Skeletal muscle satellite cell (primary cell): ENCODE measurements at regions not wholly inside any gene's neighbourhood (a gene's known extent, or its start where the extent isn't known, plus 50 kb on each side); places are given as distances from the start of the nearest gene placed in this dataset.
A peak's percentile ranks its signal among the peaks of the same experiment; 100 is the strongest.

Source experiments
- H3K27me3 ChIP-seq: 2 replicates; pipeline ENCODE4 v1.7.0; 2013; ENCODE audit warnings: low read length; ENCODE audit not compliant: control insufficient read depth, insufficient read depth
- H3K36me3 ChIP-seq: 2 replicates; pipeline ENCODE4 v1.7.0; 2013; ENCODE audit warnings: mild to moderate bottlenecking, control low read depth, low read length; ENCODE audit not compliant: insufficient read depth
- H3K4me1 ChIP-seq: 2 replicates; pipeline ENCODE4 v1.7.0; 2013; ENCODE audit warnings: low read length; ENCODE audit not compliant: control insufficient read depth, insufficient read depth
- H3K4me2 ChIP-seq: 2 replicates; pipeline ENCODE4 v1.7.0; 2013; ENCODE audit warnings: mild to moderate bottlenecking, low read length
- H3K4me3 ChIP-seq: 2 replicates; pipeline ENCODE4 v1.7.0; 2013; ENCODE audit warnings: low read length
- H3K9ac ChIP-seq: 2 replicates; pipeline ENCODE4 v1.7.0; 2013; ENCODE audit warnings: mild to moderate bottlenecking, low read depth, low read length, moderate library complexity
- H3K9me3 ChIP-seq: replicated peaks from 2 replicates; pipeline ENCODE4 v1.7.0; 2013; ENCODE audit warnings: mild to moderate bottlenecking, control low read depth, low read length

DNA sequence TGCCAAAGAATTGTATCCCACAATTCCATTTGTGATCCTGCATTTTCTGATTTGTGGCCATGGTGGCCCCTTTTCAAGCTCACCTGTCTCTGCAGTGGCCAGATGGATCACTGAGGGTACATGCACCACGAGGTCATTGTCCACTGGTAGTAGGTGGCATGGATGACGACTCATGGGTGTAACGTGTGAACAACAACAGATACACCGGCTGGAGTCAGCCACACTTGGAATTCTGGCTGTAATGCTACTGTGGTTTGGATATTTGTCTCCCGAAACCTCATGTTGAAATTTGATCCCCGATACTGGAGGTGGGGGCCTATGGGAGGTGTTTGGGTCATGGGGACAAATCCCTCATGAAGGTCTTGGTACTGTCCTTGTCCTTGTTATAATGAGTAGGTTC is 102.2 kb upstream of the TAF1B start:
- no peaks in the 10 kb centered on the region for H3K36me3 ChIP-seq
- H3K4me3 ChIP-seq = no peak overlapping the region
- peaks cover 29% of the 10 kb centered on the region for H3K4me1 ChIP-seq
- no peak overlapping the region for H3K9ac ChIP-seq
- no peak overlapping the region for H3K4me2 ChIP-seq
- H3K9me3 ChIP-seq = no peaks in the 10 kb centered on the region
- H3K27me3 ChIP-seq = no peaks in the 10 kb centered on the region

- H3K9ac ChIP-seq = no peak overlapping the region
- H3K9me3 ChIP-seq = no peaks in the 10 kb centered on the region
- no peaks in the 10 kb centered on the region for H3K36me3 ChIP-seq
- H3K4me3 ChIP-seq = no peak overlapping the region
- no peaks in the 10 kb centered on the region for H3K27me3 ChIP-seq
- peaks cover 29% of the 10 kb centered on the region for H3K4me1 ChIP-seq
- H3K4me2 ChIP-seq = no peak overlapping the region
Observed at GRCh38 chr2:9742601-9743000, 100.7 kb upstream of the TAF1B start.

DNA sequence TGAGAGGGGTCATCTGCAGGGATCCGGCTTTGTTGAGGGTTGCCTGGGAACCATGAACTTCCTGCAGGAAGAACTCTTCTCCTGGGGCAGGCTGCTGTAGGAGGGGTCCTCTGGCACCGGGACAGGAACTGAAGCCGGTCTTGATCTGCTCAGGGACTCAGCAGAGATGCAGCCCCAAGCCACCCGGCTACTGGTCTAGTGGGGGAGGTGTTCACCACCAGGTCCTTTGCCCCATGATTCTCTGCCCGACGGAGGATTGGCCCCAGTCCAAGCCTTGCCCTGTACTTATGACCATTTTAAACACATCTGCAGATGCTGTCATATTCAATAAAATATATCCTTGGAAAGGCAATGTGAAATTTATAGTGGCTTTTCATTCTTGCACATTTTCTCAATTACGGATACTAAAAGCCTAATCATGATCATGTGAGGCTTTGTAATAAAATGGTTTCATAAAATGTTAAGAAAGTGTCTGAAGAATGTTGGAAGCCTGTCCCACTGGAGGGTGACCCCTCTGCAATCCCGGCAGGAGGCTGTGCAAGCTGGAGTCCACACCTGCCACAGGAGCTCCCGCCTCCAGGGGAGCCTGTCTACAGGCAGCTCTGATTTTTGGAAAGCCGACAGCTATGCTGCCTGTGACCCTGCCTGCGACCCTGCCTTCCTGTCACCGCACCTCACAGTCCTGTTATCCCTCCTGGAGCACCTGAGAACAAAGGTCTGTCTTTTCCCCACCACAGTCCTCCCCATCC is 98.8 kb upstream of the TAF1B start:
- H3K4me1 ChIP-seq = peaks cover 15% of the 10 kb centered on the region

DNA sequence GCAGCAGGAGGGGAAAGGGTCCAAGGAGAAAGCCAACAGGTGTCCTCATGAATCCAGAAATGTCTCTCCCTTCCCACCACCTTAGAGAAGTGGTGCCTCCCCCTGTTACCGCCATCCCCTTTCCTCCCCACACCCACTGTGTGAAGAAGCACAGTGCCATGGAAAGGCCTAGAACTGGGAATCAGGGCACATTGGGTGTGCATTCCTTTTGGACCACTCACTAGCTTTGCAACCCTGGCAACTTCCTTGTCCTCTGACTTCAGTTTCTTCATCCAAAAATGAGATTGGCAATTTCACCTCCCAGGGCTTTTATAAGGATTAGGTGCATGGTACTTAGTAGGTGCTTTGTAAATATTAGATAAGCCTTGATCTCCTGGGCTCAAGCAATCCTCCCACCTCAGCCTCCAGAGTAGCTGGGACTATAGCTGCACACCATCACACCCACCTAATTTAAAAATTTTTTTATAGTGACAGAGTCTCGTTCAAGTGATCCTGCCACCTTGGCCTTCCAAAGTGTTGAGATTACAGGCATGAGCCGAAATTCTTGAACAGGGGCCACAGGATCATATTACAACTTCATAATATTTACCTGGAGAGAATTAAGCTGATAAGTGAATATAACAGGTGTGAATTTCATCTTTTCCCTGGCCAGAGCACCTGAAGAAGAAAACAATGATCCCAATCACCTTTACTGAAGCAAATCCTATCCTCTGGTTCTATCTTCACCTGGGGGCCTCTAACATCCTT is 97.9 kb upstream of the TAF1B start:
- no peaks in the 10 kb centered on the region for H3K9me3 ChIP-seq
- H3K36me3 ChIP-seq = no peaks in the 10 kb centered on the region
- H3K9ac ChIP-seq = no peak overlapping the region
- H3K4me2 ChIP-seq = no peak overlapping the region
- H3K4me3 ChIP-seq = no peak overlapping the region
- peaks cover 11% of the 10 kb centered on the region for H3K4me1 ChIP-seq
- H3K27me3 ChIP-seq = no peaks in the 10 kb centered on the region

More for the DNA sequence above, 98.8 kb upstream of the TAF1B start:
- H3K9me3 ChIP-seq = no peaks in the 10 kb centered on the region
- no peaks in the 10 kb centered on the region for H3K36me3 ChIP-seq
- H3K4me3 ChIP-seq = no peak overlapping the region
- no peaks in the 10 kb centered on the region for H3K27me3 ChIP-seq
- no peak overlapping the region for H3K9ac ChIP-seq
- H3K4me2 ChIP-seq = no peak overlapping the region

DNA sequence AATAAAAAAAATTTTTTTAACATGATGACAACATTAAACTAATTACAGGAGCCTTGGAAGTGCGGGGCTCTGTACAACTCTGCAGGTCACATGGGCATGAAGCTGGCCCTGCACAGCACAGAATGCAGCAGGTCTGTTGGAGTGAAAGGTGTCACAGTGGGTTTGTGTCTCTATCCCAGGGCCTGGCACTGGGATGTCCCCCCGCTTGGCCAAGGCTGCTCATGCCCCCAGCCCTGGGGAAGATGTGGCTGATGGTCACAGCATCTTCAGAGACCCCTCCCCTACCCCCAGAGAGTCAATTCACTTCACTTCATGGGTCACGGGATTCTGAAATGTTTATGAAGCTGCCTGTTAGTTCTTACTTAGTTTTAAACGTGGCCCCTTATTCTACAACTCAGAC is 95.9 kb upstream of the TAF1B start:
- no peak overlapping the region for H3K4me3 ChIP-seq
- H3K9ac ChIP-seq = no peak overlapping the region
- H3K4me1 ChIP-seq = peaks cover 7% of the 10 kb centered on the region
- no peaks in the 10 kb centered on the region for H3K27me3 ChIP-seq
- no peaks in the 10 kb centered on the region for H3K9me3 ChIP-seq
- H3K4me2 ChIP-seq = no peak overlapping the region
- no peaks in the 10 kb centered on the region for H3K36me3 ChIP-seq

DNA sequence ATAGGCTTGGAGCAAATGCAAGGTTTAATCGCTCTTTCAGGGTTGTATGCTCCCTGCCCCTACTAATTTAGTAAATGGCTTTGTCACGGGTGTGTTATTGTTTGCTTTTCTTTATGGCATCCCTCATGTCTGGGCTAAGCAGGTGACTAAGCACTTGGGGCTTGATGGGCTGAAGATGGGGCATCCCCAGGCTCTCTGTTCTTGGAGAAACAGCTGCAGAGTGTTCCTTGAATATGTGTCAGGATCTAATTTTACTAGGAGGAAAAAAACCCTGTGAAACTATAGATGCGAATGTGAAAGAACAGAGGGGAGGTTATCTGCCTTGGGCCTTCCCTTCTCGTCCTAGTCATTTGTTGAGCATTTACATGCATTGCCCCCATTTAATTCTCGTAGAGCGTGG is 94.7 kb upstream of the TAF1B start:
- H3K4me2 ChIP-seq = no peak overlapping the region
- H3K9me3 ChIP-seq = no peaks in the 10 kb centered on the region
- H3K27me3 ChIP-seq = no peaks in the 10 kb centered on the region
- H3K4me3 ChIP-seq = no peak overlapping the region
- H3K9ac ChIP-seq = no peak overlapping the region
- no peaks in the 10 kb centered on the region for H3K36me3 ChIP-seq
- H3K4me1 ChIP-seq = peaks cover 19% of the 10 kb centered on the region

- no peak overlapping the region for H3K4me2 ChIP-seq
- H3K9me3 ChIP-seq = no peaks in the 10 kb centered on the region
- no peaks in the 10 kb centered on the region for H3K27me3 ChIP-seq
- no peaks in the 10 kb centered on the region for H3K36me3 ChIP-seq
- no peak overlapping the region for H3K9ac ChIP-seq
- H3K4me1 ChIP-seq = peaks cover 27% of the 10 kb centered on the region
- H3K4me3 ChIP-seq = no peak overlapping the region
Observed at GRCh38 chr2:9749546-9750223, 93.6 kb upstream of the TAF1B start.

DNA sequence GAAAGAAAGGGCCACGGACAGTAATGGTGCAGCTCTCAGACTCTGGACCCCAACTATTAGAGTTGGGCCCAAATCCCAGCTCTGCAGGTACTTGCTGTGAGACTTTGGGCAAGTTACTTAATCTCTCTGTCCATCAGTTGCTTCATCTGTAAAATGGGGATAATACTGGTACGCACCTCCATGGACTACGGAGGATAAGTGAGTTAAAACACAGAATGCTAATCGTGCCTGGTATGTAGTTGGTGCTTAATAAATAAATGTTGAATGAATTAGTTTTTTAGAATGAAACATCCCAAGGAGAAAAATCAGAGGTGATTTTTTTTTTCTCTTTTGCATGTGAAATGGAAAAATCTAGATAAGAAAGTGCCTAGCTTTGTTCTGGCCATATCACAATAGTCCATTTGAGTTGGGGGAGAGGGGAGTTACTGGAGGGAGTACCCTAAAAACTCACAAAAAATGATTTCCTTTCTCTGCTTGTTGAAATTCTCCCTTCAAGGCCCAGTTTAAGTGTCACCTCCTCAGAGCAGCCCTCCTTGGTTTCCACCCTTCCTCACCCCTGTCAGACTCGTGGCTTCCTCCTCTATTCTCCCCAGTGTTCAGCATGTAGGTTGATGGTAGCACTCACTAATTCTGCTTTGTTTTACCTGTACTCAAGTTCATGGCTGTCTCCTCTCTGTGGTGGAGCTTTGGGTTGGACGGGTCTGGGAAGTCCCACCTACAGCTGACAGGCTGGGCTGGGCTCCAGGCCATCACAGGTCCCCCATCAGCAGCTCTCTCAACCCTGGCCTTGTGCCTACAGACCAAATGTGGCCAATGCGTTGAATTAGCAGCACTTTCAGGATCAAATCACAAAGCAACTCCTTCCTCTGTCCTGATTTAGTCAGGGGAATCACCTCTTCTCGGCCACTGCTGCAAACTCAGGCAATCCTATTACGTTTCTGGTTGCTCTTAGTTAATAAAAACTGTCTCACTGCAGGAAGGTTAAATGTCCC is 92.8 kb upstream of the TAF1B start:
- H3K9me3 ChIP-seq = no peaks in the 10 kb centered on the region
- H3K36me3 ChIP-seq = no peaks in the 10 kb centered on the region
- no peak overlapping the region for H3K4me3 ChIP-seq
- H3K4me1 ChIP-seq = peaks cover 23% of the 10 kb centered on the region
- no peak overlapping the region for H3K4me2 ChIP-seq
- H3K27me3 ChIP-seq = peaks cover under 1% of the 10 kb centered on the region
- H3K9ac ChIP-seq = no peak overlapping the region

- Histone ChIP-seq H3K36me3 (no peaks in the 10 kb centered on the region), H3K4me3 (no peak overlapping the region), H3K4me2 (no peak overlapping the region), H3K27me3 (peaks cover 6% of the 10 kb centered on the region), H3K9ac (no peak overlapping the region), H3K9me3 (no peaks in the 10 kb centered on the region), H3K4me1 (peaks cover 23% of the 10 kb centered on the region)
Observed at GRCh38 chr2:9751831-9752230, 91.4 kb upstream of the TAF1B start.

DNA sequence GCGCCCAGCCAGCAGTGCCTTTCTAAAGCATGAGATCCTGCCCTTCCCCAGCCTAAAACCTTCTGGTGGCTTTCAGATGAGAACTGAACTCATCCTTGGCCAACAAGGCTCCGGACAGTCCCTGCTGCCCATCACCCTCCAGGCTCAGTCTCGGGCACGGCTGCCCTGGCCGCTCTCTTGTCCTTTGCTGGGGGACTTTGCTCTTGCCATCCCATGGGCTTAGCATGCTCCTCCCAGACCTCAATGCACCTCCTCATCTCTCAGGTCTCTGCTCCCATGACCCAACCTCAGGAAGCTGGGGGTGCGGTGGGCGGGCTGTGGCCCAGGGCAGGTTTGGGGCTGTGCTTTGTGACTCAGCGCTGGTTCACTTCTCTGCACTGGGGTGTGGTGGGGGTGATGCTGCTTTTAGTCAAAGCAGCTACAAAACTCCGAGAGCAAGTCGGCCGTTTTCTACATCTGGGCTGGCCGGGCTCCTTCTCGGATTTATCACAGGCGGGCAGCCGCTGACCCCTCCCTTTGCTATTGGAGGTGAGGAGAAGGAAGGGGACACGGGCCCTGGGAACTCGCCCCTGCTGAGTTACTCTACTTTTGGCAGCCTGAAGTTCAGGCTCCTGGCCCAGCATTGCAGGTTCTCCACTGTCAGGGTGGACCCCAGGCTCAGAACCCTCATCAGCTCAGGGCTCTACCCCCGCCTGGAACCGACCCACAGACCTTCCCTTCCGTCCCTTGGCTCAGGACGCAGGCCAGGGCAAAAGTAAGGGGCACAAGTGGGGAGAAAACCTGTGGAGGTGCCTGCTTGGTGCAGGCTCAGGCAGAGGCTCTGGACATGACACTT is 90.6 kb upstream of the TAF1B start:
- Histone ChIP-seq H3K9me3 (no peaks in the 10 kb centered on the region), H3K9ac (peak overlapping the region; percentile 79), H3K4me2 (peak overlapping the region; percentile 86), H3K4me3 (peak overlapping the region; percentile 57), H3K36me3 (no peaks in the 10 kb centered on the region), H3K27me3 (peaks cover 12% of the 10 kb centered on the region), H3K4me1 (peaks cover 29% of the 10 kb centered on the region)
